ENCODE measurements at regions not wholly inside any gene's neighbourhood (a gene's known extent, or its start where the extent isn't known, plus 50 kb on each side); places are given as distances from the start of the nearest gene placed in this dataset.

GRCh38 chr7:131937868-131938267 lies 381.4 kb upstream of the PODXL start:
- no peak for TF ChIP-seq CTCF (conservative IDR thresholded peaks at IDR 0.05; ENCODE audit: low read depth, low read length)
- no peak for TF ChIP-seq BHLHE40 (IDR thresholded peaks at IDR 0.05; ENCODE audit: low read depth, low read length)
- TF ChIP-seq MAFK (IDR thresholded peaks at IDR 0.05; ENCODE audit: low read depth, low read length): no peak

Measured in IMR-90 (cell line).